ENCODE measurements at regions not wholly inside any gene's neighbourhood (a gene's known extent, or its start where the extent isn't known, plus 50 kb on each side); places are given as distances from the start of the nearest gene placed in this dataset.

DNA sequence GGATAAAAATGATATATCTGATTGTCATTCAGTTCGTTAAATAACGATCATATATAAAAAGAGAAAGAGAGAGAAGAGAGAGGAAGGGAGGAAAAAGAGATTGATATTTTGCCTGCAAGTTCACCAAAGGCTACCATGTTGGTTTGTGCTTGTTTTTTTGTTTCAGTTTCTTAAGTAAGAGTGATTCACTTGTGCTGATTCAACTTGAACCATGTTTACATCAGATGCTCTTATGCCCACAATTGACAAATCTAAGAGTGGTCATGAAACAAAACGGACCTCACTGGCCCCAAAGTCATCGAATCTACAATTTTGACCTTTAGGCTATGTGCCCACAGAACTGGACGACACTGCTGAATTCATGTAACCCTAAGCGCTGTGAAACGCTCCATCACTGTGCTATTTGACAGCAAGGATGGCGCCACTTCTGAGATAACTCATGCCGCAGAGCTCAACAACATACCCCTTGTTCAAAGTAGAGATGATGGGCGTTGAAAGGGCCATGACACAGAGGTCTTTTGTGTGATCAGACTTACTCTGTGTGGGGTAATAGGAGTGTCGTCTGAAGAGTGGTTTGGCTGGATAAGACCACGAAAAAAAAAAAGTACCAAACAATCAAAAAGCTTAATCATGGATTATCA lies 481.4 kb downstream of the SETD4 start:
- DNase-seq: no peak
- Histone ChIP-seq H3K4me2 (replicated peaks; ENCODE audit: extremely low read depth, low read length, poor library complexity, severe bottlenecking) (no peak overlapping the region), H4K20me1 (ENCODE audit: insufficient read depth, low read length) (no peaks in the 10 kb centered on the region), H3K27ac (ENCODE audit: low read depth in 1 of 2, low read length in 2 of 2) (no peak overlapping the region), H3K9me3 (replicated peaks in 1 of 2; ENCODE audit: control insufficient read depth in 1 of 2, insufficient read depth in 1 of 2, low read length in 2 of 2) (no peaks in the 10 kb centered on the region), H3K9ac (ENCODE audit: insufficient read depth, low read length, poor library complexity, severe bottlenecking) (no peak overlapping the region), H3K4me3 (replicated peaks in 1 of 3; ENCODE audit: low read depth in 2 of 3, low read length in 3 of 3) (no peak overlapping the region), H3K4me1 (ENCODE audit: control insufficient read depth in 1 of 2, insufficient read depth in 2 of 2, low read length in 2 of 2) (no peaks in the 10 kb centered on the region), H3K36me3 (replicated peaks in 1 of 2; ENCODE audit: control insufficient read depth in 1 of 2, insufficient read depth in 2 of 2, low read length in 2 of 2) (no peaks in the 10 kb centered on the region), H3K27me3 (ENCODE audit: control insufficient read depth in 2 of 2, insufficient read depth in 2 of 2, low read length in 2 of 2) (no peaks in the 10 kb centered on the region), H3K79me2 (ENCODE audit: insufficient read depth, low read length) (no peaks in the 10 kb centered on the region), H2AFZ (ENCODE audit: insufficient read depth, low read depth, low read length, poor library complexity, severe bottlenecking) (no peak overlapping the region)
- no peak overlapping the region for H3K27ac Mint-ChIP-seq
- H3K9me3 Mint-ChIP-seq: peaks cover 0 to 4% (median 0%) of the 10 kb centered on the region in 7 donors
- TF ChIP-seq CTCF (IDR thresholded peaks at IDR 0.05): no peak
- no peak overlapping the region for H3K4me3 Mint-ChIP-seq
- intact Hi-C loops (cut with micrococcal nuclease): no loop called here
- peaks cover 10% of the 10 kb centered on the region for H3K4me1 Mint-ChIP-seq
- WGBS (ENCODE audit: insufficient coverage): 99% methylated on average over 9 of the region's 12 CpGs
- peaks cover 0 to 1% (median 0%) of the 10 kb centered on the region in 3 donors for H3K27me3 Mint-ChIP-seq (ENCODE audit: low read depth in 3 of 3)
- H3K36me3 Mint-ChIP-seq: no peaks in the 10 kb centered on the region

DNA sequence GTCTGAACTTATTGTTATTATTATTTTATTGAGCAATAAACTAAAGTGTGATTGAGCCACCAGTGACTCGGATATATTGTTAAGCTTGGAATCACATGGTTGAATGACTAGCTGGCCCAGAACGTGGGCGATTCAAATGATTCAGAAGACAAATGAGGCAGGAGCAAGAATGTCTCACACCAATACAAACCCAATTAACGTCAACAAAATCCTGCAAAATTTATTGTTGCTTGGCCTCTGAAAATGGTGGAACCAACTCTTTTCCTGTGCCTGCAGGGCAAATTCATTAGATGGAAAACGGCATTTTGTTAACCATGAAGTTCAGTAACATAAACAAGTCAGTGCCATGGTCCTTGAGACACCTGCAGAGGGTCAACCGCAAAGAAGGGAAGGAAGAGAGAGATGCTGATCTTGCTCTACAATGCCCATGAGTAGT lies 482.0 kb downstream of the SETD4 start:
- no peak overlapping the region for H3K4me3 ChIP-seq (replicated peaks in 1 of 3; ENCODE audit: low read depth in 2 of 3, low read length in 3 of 3)
- no peak overlapping the region for H3K9ac ChIP-seq (ENCODE audit: insufficient read depth, low read length, poor library complexity, severe bottlenecking)
- no peak overlapping the region for H2AFZ ChIP-seq (ENCODE audit: insufficient read depth, low read depth, low read length, poor library complexity, severe bottlenecking)
- no peaks in the 10 kb centered on the region for H3K79me2 ChIP-seq (ENCODE audit: insufficient read depth, low read length)
- H3K36me3 ChIP-seq (replicated peaks in 1 of 2; ENCODE audit: control insufficient read depth in 1 of 2, insufficient read depth in 2 of 2, low read length in 2 of 2): no peaks in the 10 kb centered on the region
- H4K20me1 ChIP-seq (ENCODE audit: insufficient read depth, low read length): no peaks in the 10 kb centered on the region
- intact Hi-C loops (cut with micrococcal nuclease): no loop called here
- H3K9me3 ChIP-seq (replicated peaks in 1 of 2; ENCODE audit: control insufficient read depth in 1 of 2, insufficient read depth in 1 of 2, low read length in 2 of 2): no peaks in the 10 kb centered on the region
- no peak for DNase-seq
- H3K27me3 ChIP-seq (ENCODE audit: control insufficient read depth in 2 of 2, insufficient read depth in 2 of 2, low read length in 2 of 2): no peaks in the 10 kb centered on the region
- Mint-ChIP-seq H3K4me3 (no peak overlapping the region), H3K27me3 (ENCODE audit: low read depth in 3 of 3) (peaks cover 0 to 1% (median 0%) of the 10 kb centered on the region in 3 donors), H3K4me1 (peaks cover 10% of the 10 kb centered on the region), H3K27ac (no peak overlapping the region), H3K9me3 (peaks cover 0 to 4% (median 0%) of the 10 kb centered on the region in 7 donors), H3K36me3 (no peaks in the 10 kb centered on the region)
- WGBS (ENCODE audit: insufficient coverage): 94% methylated on average over 5 of the region's 6 CpGs
- H3K27ac ChIP-seq (ENCODE audit: low read depth in 1 of 2, low read length in 2 of 2): no peak overlapping the region
- no peak overlapping the region for H3K4me2 ChIP-seq (replicated peaks; ENCODE audit: extremely low read depth, low read length, poor library complexity, severe bottlenecking)
- no peaks in the 10 kb centered on the region for H3K4me1 ChIP-seq (ENCODE audit: control insufficient read depth in 1 of 2, insufficient read depth in 2 of 2, low read length in 2 of 2)
- no peak for TF ChIP-seq CTCF (IDR thresholded peaks at IDR 0.05)

All from CD14-positive monocyte (primary cell).